ENCODE measurements at regions not wholly inside any gene's neighbourhood (a gene's known extent, or its start where the extent isn't known, plus 50 kb on each side); places are given as distances from the start of the nearest gene placed in this dataset.

GRCh38 chr1:60977661-60978060 is 104.7 kb upstream of the NFIA start:
- H3K9ac ChIP-seq (ENCODE audit: low read depth, low read length, poor library complexity) = no peak overlapping the region
- no peak overlapping the region for H2BK15ac ChIP-seq (ENCODE audit: low read length)
- no peak overlapping the region for H3K23ac ChIP-seq (ENCODE audit: low read depth, low read length, poor library complexity)
- no peak overlapping the region for H4K91ac ChIP-seq (ENCODE audit: low read depth, low read length, poor library complexity)
- no peak for DNase-seq (ENCODE audit: low spot score)
- no peak overlapping the region for H3K14ac ChIP-seq (ENCODE audit: low read length)
- no peak overlapping the region for H2BK5ac ChIP-seq (ENCODE audit: low read length)
- no peak overlapping the region for H3K18ac ChIP-seq (ENCODE audit: low read length)
- no peak overlapping the region for H2AFZ ChIP-seq (ENCODE audit: low read length)
- H3K9me3 ChIP-seq (replicated peaks in 1 of 2; ENCODE audit: control insufficient read depth in 2 of 2, insufficient read depth in 1 of 2, low read depth in 1 of 2, low read length in 2 of 2) = no peaks in the 10 kb centered on the region
- H3K27ac ChIP-seq (replicated peaks; ENCODE audit: low read length) = no peak overlapping the region
- H3K4me3 ChIP-seq (ENCODE audit: low read length in 2 of 2) = no peak overlapping the region
- H2BK12ac ChIP-seq (ENCODE audit: low read length) = no peak overlapping the region
- no peaks in the 10 kb centered on the region for H3K36me3 ChIP-seq (replicated peaks in 1 of 2; ENCODE audit: control insufficient read depth in 2 of 2, insufficient read depth in 2 of 2, low read length in 2 of 2)
- no peaks in the 10 kb centered on the region for H3K27me3 ChIP-seq (ENCODE audit: control insufficient read depth in 3 of 3, insufficient read depth in 3 of 3, low read depth in 1 of 3, low read length in 3 of 3)
- H4K8ac ChIP-seq (ENCODE audit: low read depth, low read length) = no peak overlapping the region
- H3K4me1 ChIP-seq (ENCODE audit: control insufficient read depth in 2 of 2, insufficient read depth in 1 of 2, low read depth in 1 of 2, low read length in 2 of 2) = peaks cover 0 to 2% of the 10 kb centered on the region in 2 donors
- H2AK5ac ChIP-seq (ENCODE audit: low read depth, low read length) = no peak overlapping the region
- no peak overlapping the region for H3K4ac ChIP-seq (ENCODE audit: low read length)
- no peak overlapping the region for H3K4me2 ChIP-seq (ENCODE audit: insufficient read depth, low read length, poor library complexity, severe bottlenecking)
- H3K79me1 ChIP-seq (ENCODE audit: low read depth, low read length) = no peaks in the 10 kb centered on the region
- H2BK120ac ChIP-seq (ENCODE audit: low read depth, low read length) = no peak overlapping the region

GRCh38 chr1:60974524-60975372 is 107.6 kb upstream of the NFIA start:
- Histone ChIP-seq H3K27me3 (ENCODE audit: control insufficient read depth in 3 of 3, insufficient read depth in 3 of 3, low read depth in 1 of 3, low read length in 3 of 3) (peaks cover 0 to 6% (median 0%) of the 10 kb centered on the region in 3 experiments), H2BK15ac (ENCODE audit: low read length) (no peak overlapping the region), H3K4me3 (ENCODE audit: low read length in 2 of 2) (no peak overlapping the region), H2BK120ac (ENCODE audit: low read depth, low read length) (no peak overlapping the region), H2BK12ac (ENCODE audit: low read length) (no peak overlapping the region), H3K9me3 (replicated peaks in 1 of 2; ENCODE audit: control insufficient read depth in 2 of 2, insufficient read depth in 1 of 2, low read depth in 1 of 2, low read length in 2 of 2) (no peaks in the 10 kb centered on the region), H4K91ac (ENCODE audit: low read depth, low read length, poor library complexity) (no peak overlapping the region), H3K4me2 (ENCODE audit: insufficient read depth, low read length, poor library complexity, severe bottlenecking) (no peak overlapping the region), H3K14ac (ENCODE audit: low read length) (no peak overlapping the region), H3K23ac (ENCODE audit: low read depth, low read length, poor library complexity) (no peak overlapping the region), H4K8ac (ENCODE audit: low read depth, low read length) (no peak overlapping the region), H2BK5ac (ENCODE audit: low read length) (no peak overlapping the region), H2AFZ (ENCODE audit: low read length) (no peak overlapping the region), H3K27ac (replicated peaks; ENCODE audit: low read length) (no peak overlapping the region), H3K18ac (ENCODE audit: low read length) (no peak overlapping the region), H3K4me1 (ENCODE audit: control insufficient read depth in 2 of 2, insufficient read depth in 1 of 2, low read depth in 1 of 2, low read length in 2 of 2) (peaks cover 0 to 14% of the 10 kb centered on the region in 2 donors), H3K4ac (ENCODE audit: low read length) (no peak overlapping the region), H3K36me3 (replicated peaks in 1 of 2; ENCODE audit: control insufficient read depth in 2 of 2, insufficient read depth in 2 of 2, low read length in 2 of 2) (no peaks in the 10 kb centered on the region), H3K9ac (ENCODE audit: low read depth, low read length, poor library complexity) (no peak overlapping the region), H2AK5ac (ENCODE audit: low read depth, low read length) (no peak overlapping the region), H3K79me1 (ENCODE audit: low read depth, low read length) (no peaks in the 10 kb centered on the region)
- no CpG with 5 or more reads among the region's 5 CpGs for WGBS, 2 donors (ENCODE audit: extremely low coverage in 2 of 2, insufficient read length in 2 of 2, insufficient replicate concordance in 1 of 2)
- no peak for DNase-seq (ENCODE audit: low spot score)

- H2BK15ac ChIP-seq (ENCODE audit: low read length) = no peak overlapping the region
- no peak overlapping the region for H2AFZ ChIP-seq (ENCODE audit: low read length)
- no peak overlapping the region for H2BK120ac ChIP-seq (ENCODE audit: low read depth, low read length)
- H3K27ac ChIP-seq (replicated peaks; ENCODE audit: low read length) = no peak overlapping the region
- H3K9me3 ChIP-seq (replicated peaks in 1 of 2; ENCODE audit: control insufficient read depth in 2 of 2, insufficient read depth in 1 of 2, low read depth in 1 of 2, low read length in 2 of 2) = no peaks in the 10 kb centered on the region
- no peak overlapping the region for H3K9ac ChIP-seq (ENCODE audit: low read depth, low read length, poor library complexity)
- no peak overlapping the region for H3K18ac ChIP-seq (ENCODE audit: low read length)
- H3K27me3 ChIP-seq (ENCODE audit: control insufficient read depth in 3 of 3, insufficient read depth in 3 of 3, low read depth in 1 of 3, low read length in 3 of 3) = peaks cover 0 to 7% (median 0%) of the 10 kb centered on the region in 3 experiments
- H3K4me2 ChIP-seq (ENCODE audit: insufficient read depth, low read length, poor library complexity, severe bottlenecking) = no peak overlapping the region
- H4K91ac ChIP-seq (ENCODE audit: low read depth, low read length, poor library complexity) = no peak overlapping the region
- no peak overlapping the region for H2BK12ac ChIP-seq (ENCODE audit: low read length)
- H3K14ac ChIP-seq (ENCODE audit: low read length) = no peak overlapping the region
- peaks cover 0 to 15% of the 10 kb centered on the region in 2 donors for H3K4me1 ChIP-seq (ENCODE audit: control insufficient read depth in 2 of 2, insufficient read depth in 1 of 2, low read depth in 1 of 2, low read length in 2 of 2)
- DNase-seq (ENCODE audit: low spot score) = no peak
- no peak overlapping the region for H4K8ac ChIP-seq (ENCODE audit: low read depth, low read length)
- H3K4ac ChIP-seq (ENCODE audit: low read length) = no peak overlapping the region
- H3K4me3 ChIP-seq (ENCODE audit: low read length in 2 of 2) = no peak overlapping the region
- no peaks in the 10 kb centered on the region for H3K79me1 ChIP-seq (ENCODE audit: low read depth, low read length)
- no peak overlapping the region for H2AK5ac ChIP-seq (ENCODE audit: low read depth, low read length)
- no CpG with 5 or more reads among the region's 4 CpGs for WGBS, 2 donors (ENCODE audit: extremely low coverage in 2 of 2, insufficient read length in 2 of 2, insufficient replicate concordance in 1 of 2)
- no peak overlapping the region for H3K23ac ChIP-seq (ENCODE audit: low read depth, low read length, poor library complexity)
- no peaks in the 10 kb centered on the region for H3K36me3 ChIP-seq (replicated peaks in 1 of 2; ENCODE audit: control insufficient read depth in 2 of 2, insufficient read depth in 2 of 2, low read length in 2 of 2)
- no peak overlapping the region for H2BK5ac ChIP-seq (ENCODE audit: low read length)
Measured at GRCh38 chr1:60973668-60974067, 108.7 kb upstream of the NFIA start.

GRCh38 chr1:60972841-60973364 is 109.5 kb upstream of the NFIA start:
- H2BK5ac ChIP-seq (ENCODE audit: low read length) = no peak overlapping the region
- no peak overlapping the region for H3K14ac ChIP-seq (ENCODE audit: low read length)
- no peak overlapping the region for H2BK15ac ChIP-seq (ENCODE audit: low read length)
- H3K4ac ChIP-seq (ENCODE audit: low read length) = no peak overlapping the region
- H3K23ac ChIP-seq (ENCODE audit: low read depth, low read length, poor library complexity) = no peak overlapping the region
- H2AK5ac ChIP-seq (ENCODE audit: low read depth, low read length) = no peak overlapping the region
- H3K4me3 ChIP-seq (ENCODE audit: low read length in 2 of 2) = no peak overlapping the region
- peaks cover 0 to 7% (median 0%) of the 10 kb centered on the region in 3 experiments for H3K27me3 ChIP-seq (ENCODE audit: control insufficient read depth in 3 of 3, insufficient read depth in 3 of 3, low read depth in 1 of 3, low read length in 3 of 3)
- no peak overlapping the region for H2BK120ac ChIP-seq (ENCODE audit: low read depth, low read length)
- H2BK12ac ChIP-seq (ENCODE audit: low read length) = no peak overlapping the region
- H3K79me1 ChIP-seq (ENCODE audit: low read depth, low read length) = no peaks in the 10 kb centered on the region
- no peak overlapping the region for H3K9ac ChIP-seq (ENCODE audit: low read depth, low read length, poor library complexity)
- H3K36me3 ChIP-seq (replicated peaks in 1 of 2; ENCODE audit: control insufficient read depth in 2 of 2, insufficient read depth in 2 of 2, low read length in 2 of 2) = no peaks in the 10 kb centered on the region
- no peak overlapping the region for H4K91ac ChIP-seq (ENCODE audit: low read depth, low read length, poor library complexity)
- H3K27ac ChIP-seq (replicated peaks; ENCODE audit: low read length) = no peak overlapping the region
- H3K18ac ChIP-seq (ENCODE audit: low read length) = no peak overlapping the region
- peaks cover 0 to 2% of the 10 kb centered on the region in 2 donors for H3K9me3 ChIP-seq (replicated peaks in 1 of 2; ENCODE audit: control insufficient read depth in 2 of 2, insufficient read depth in 1 of 2, low read depth in 1 of 2, low read length in 2 of 2)
- peaks cover 0 to 15% of the 10 kb centered on the region in 2 donors for H3K4me1 ChIP-seq (ENCODE audit: control insufficient read depth in 2 of 2, insufficient read depth in 1 of 2, low read depth in 1 of 2, low read length in 2 of 2)
- DNase-seq (ENCODE audit: low spot score) = no peak
- no peak overlapping the region for H2AFZ ChIP-seq (ENCODE audit: low read length)
- H4K8ac ChIP-seq (ENCODE audit: low read depth, low read length) = no peak overlapping the region
- H3K4me2 ChIP-seq (ENCODE audit: insufficient read depth, low read length, poor library complexity, severe bottlenecking) = no peak overlapping the region
- no CpG with 5 or more reads among the region's 4 CpGs for WGBS, 2 donors (ENCODE audit: extremely low coverage in 2 of 2, insufficient read length in 2 of 2, insufficient replicate concordance in 1 of 2)
